ENCODE measurements at regions not wholly inside any gene's neighbourhood (a gene's known extent, or its start where the extent isn't known, plus 50 kb on each side); places are given as distances from the start of the nearest gene placed in this dataset.
"Not testable (repeated sequence)": the region's sequence is repeated elsewhere in the genome, so short reads cannot be mapped to it uniquely, and the experiment has no call there.

- no peak for DNase-seq
Measured at GRCh38 chr12:82529101-82529500, 157.6 kb upstream of the TMTC2 start.

GRCh38 chr12:82529954-82530353 is 156.8 kb upstream of the TMTC2 start:
- DNase-seq: no peak

- no peak for DNase-seq
Measured at GRCh38 chr12:82530394-82530793, 156.3 kb upstream of the TMTC2 start.

DNA sequence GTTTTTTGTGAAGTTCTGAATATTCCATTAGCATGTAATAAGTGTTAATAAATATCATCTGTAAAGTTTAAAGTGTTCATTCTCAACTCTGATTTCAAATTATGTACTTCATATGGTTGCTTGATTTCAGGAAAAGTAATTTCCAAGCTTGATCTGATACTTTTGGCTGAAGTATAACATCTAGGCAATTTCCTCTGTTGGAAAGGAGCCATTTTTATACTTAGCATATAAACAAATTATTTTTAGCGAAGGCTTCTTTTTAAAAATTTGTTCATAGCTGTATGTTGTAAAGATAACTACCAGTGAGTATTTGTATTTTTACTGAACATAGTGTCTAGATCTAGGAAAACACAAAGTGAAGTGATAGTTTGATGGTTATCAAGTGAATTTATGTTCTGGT is 153.4 kb upstream of the TMTC2 start:
- DNase-seq: no peak

- no peak for DNase-seq
Measured at GRCh38 chr12:82537436-82537835, 149.3 kb upstream of the TMTC2 start.

DNA sequence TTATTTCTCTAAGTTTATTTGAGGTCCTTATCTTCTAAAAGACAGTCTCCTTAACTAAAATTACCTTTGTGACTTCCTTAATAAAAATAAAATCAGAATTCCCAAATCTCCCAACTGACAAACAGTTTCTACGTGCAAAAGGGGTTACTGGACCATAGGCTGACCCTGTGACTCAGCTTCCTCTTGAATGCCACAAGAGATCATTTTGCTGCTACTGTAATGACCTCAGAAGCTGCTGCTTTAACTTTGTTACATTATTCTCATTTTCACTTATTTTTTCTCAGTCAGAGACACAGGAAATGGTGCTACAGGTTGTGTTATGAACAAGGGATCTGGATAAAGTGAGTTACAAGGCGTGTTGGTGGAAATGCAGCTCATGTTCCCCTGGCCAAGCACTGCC is 132.2 kb upstream of the TMTC2 start:
- no peak for DNase-seq

DNA sequence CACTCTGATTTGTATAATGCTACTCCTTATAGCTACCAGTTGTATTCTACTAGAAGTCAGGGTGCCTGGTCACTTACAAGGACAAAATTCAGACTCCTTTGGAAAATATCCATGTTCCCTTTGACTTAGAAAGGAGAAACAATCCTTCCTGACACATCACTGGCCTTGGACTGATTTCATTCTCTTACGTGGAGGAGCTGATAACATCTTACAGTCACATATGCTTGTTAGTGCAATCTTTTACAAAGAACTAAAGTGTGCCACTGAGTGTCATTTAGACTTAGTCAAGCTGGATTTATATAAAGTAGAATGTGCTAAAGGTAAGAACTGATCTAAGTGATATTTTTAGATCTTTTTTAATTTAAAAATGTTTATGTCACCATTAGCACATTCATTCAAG is 131.0 kb upstream of the TMTC2 start:
- DNase-seq: no peak

DNA sequence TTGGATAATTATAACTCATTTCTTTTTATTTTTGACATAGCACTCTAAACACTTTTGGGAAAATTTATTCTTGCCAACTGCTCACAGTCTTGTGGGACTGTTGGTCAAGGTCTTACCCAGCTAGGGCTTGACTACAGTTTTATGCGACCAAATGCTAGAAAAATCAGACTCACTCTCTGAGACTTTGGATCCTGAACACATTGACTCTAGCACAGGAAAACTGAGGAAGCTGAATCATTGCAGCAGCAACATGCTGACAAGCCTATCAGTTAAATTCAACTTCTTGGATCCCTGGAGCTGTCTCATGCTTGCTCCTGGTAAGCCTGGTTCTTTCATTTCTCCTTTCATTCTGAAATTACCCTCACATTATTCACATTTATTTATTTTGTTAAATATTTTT is 120.7 kb upstream of the TMTC2 start:
- DNase-seq: no peak

- DNase-seq: no peak
Measured at GRCh38 chr12:82567688-82568087, 119.0 kb upstream of the TMTC2 start.

- DNase-seq: no peak
Measured at GRCh38 chr12:82574191-82574590, 112.5 kb upstream of the TMTC2 start.

GRCh38 chr12:82578725-82579124 is 108.0 kb upstream of the TMTC2 start:
- no peak for DNase-seq

DNA sequence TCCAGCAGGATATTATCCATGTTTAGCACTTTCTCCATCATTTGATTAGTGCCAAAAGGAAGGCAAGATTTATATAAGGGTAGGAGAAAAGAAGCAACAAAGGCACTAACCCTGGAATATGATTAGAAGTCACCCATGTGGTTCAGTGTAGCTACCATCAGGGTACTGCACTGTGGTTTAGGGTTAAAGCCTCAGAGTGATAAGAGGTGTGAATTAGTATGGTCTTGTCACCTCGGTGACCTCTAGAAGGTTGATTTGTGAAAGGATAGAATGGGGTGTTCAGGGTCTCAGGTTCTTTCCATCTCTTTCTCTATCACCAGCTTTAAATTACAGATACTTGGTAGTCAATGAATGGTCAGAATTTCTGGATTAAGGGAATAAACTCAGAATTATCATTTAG is 103.0 kb upstream of the TMTC2 start:
- no peak for DNase-seq

DNA sequence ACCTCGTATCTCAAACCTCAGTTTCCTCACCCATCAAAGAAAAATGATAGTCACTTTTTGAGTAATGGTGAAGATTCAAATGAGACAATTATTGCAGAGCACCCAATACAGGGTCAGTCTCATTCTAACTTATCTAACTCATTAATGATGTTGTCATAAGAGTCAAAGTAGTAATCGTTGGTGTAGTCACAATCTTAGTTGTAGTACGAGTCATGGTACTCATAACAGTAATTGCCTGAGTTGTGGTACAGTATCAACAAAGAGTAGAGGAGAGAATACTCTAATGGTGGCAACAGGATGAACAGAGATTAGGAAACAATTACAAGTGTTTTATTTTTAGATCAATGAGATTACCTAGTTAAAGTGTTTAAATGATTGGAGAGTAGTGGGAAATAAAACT is 93.6 kb upstream of the TMTC2 start:
- DNase-seq: no peak

DNA sequence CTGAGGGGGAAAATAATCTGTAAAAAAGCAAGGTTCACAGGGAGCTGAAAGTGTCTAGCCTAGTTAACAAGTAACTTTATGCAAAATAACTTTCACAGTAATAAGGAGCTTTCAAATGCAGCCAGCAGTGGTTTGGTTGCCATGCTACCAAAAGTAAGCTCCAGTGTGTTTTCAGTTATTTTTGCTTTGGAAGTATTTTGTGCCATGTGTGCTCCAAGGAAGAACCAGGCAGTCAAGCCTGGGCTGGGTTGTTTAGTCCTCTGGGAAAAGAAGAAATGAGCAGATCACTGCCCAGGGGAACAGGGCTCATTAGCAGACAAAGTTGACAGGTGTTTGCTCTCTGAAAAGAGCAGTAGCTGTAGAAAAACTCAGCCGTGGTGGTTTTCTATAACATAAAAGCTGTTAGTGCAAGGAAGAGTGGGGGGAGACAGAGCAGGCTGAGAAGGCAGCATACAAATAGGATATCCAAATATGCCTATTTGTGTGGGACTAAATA is 92.8 kb upstream of the TMTC2 start:
- DNase-seq: no peak

DNA sequence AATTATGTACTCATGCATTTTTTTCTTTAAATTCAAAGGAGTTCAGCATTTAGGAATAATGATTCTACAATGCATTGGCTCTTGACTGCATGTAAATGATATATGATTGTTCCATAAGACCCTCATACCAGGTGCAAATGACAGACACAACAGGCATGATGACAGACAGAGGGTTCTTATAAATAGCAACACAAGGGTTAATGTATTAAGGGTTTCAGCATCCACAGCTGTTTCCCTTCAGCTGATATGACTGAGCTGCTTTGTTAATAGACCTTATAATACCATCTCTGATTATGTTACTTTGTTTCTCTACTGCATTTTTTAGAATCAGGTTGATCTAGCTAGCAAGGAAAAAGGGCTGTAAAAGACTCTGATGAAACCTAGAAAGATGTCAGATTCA is 90.8 kb upstream of the TMTC2 start:
- no peak for DNase-seq

DNA sequence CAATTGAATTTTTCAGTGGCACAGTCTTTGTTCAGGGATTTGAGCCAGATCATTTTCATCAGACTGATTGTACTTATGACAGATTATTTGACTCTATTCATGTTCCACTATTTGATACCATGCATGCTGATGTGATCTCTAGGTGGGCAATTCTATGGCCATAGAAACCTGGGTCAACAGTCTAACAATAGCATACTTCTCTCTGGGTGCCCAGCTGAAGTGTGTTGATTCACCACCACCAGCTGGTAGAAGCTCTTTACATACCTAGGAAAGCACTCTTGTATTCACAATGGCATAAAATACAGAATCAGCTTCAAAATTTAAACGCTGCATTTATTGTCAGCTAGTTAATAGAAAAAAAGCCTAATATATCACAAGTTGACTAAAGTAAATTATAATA is 90.2 kb upstream of the TMTC2 start:
- peak; percentile 89 for DNase-seq

GRCh38 chr12:82600379-82600778 is 86.3 kb upstream of the TMTC2 start:
- no peak for DNase-seq

- DNase-seq: not testable (repeated sequence)
Measured at GRCh38 chr12:82603647-82604046, 83.1 kb upstream of the TMTC2 start.

DNA sequence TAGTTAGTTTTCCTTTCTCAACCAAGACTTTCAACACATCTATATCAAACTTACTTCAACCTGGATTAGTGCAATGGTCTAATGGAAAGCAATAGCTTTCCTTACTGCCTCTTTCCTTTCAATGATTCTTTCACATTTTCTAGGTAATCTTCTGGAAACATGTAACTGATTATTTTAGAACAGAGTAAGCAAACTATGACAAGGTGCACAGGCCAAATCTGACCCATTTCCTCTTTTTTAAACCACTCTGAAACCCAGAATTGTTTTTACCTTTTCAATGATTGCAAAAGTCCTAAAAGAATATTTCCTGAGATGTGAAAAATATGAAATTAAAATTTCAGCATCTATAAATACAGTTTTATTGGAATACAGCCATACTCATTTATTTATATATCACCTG is 81.6 kb upstream of the TMTC2 start:
- DNase-seq: no peak

GRCh38 chr12:82608706-82609105 is 78.0 kb upstream of the TMTC2 start:
- DNase-seq: no peak

DNA sequence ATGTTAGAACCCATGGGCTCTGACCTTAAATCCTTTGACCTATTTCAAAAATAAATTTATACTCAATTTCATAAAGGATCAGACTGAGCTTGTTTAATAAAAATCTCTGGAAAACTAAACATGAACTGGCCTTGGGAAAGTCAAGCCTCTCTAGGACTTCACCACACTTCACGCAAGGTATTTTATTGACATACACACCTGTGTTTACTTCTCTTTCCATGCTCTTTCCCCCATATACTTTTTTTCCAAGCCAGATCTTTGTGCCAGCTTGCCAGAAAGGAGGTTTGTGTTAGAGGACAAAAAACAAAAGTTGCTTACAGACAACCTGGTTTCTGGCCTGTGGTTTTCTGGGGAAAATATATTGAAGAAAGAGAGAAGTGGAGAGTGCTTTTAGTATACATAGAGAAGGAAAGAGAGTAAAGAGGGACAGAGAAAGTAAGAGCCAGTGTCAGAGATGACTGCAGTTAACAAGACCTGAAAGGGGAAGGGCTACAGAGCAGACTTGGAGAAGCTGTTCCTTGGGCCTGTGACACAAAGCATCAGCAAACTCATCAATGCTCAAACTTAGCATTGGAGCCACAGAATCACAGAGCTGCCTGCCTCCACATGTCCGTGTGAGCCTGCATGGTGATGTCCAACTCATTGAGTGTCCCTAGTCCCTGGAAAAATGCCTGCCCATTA is 77.3 kb upstream of the TMTC2 start:
- DNase-seq: no peak

DNA sequence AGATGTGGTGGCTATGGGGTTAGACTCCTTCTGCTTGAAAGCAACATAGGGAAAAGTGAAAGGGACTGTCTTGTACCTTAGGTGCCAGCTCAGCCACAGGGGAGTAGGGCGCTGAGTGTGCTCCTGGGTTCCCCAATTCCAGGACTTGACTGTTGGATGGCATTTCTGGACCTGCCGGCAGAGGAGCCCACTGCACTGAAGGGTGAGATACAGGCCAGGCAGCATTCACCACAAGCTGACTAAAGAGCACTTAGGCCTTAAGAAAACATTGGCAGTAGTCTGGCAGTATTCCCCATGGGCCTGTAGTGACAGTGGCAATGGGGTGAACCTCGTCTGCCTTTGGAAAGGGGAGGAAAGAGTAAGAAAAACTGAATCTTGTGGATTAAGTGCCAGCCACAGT is 67.1 kb upstream of the TMTC2 start:
- DNase-seq: no peak

GRCh38 chr12:82620917-82621316 is 65.8 kb upstream of the TMTC2 start:
- no peak for DNase-seq

GRCh38 chr12:82625523-82625922 is 61.2 kb upstream of the TMTC2 start:
- DNase-seq: peak; percentile 40

GRCh38 chr12:82627799-82628198 is 58.9 kb upstream of the TMTC2 start:
- DNase-seq: no peak

Measured in NCI-H774 (cell line).